H1 (cell line): ENCODE measurements at regions not wholly inside any gene's neighbourhood (a gene's known extent, or its start where the extent isn't known, plus 50 kb on each side); places are given as distances from the start of the nearest gene placed in this dataset.

Experiments
- BRCA1 ChIP-seq: IDR thresholded peaks from 2 replicates; pipeline ENCODE4 v1.6.1; 2012; ENCODE audit warnings: low read depth, low read length, improper control_type of control experiment
- CTCF ChIP-seq, 3 experiments: IDR thresholded peaks; 1 replicate in 2 of 3; 2 replicates in 1 of 3; pipeline versions ENCODE4 v1.5.1 to v1.6.1; 2011; ENCODE audit warnings: low read length in 3 of 3, mild to moderate bottlenecking in 3 of 3, inconsistent platforms in 2 of 3, low read depth in 1 of 3, moderate library complexity in 1 of 3; ENCODE audit not compliant: insufficient read depth in 1 of 3; ENCODE audit errors: control extremely low read depth in 1 of 3
- TAF1 ChIP-seq: IDR thresholded peaks from 2 replicates; pipeline ENCODE4 v1.6.1; 2011; ENCODE audit warnings: mild to moderate bottlenecking, low read depth, low read length
- TAF7 ChIP-seq: optimal IDR thresholded peaks from 2 replicates; pipeline ENCODE3; 2011; ENCODE audit warnings: low read depth, mild to moderate bottlenecking, inconsistent platforms, low read length, moderate library complexity, borderline replicate concordance

- TF ChIP-seq CTCF (IDR thresholded peaks at IDR 0.05; ENCODE audit: control extremely low read depth in 1 of 3, insufficient read depth in 1 of 3, low read depth in 1 of 3, low read length in 3 of 3) = no peak
- no peak for TF ChIP-seq BRCA1
- TF ChIP-seq TAF1 = no peak
- no peak for TF ChIP-seq TAF7
These were observed 63.5 kb upstream of the CNTNAP5 start for GRCh38 chr2:123961576-123961975.
